PC-9 (cell line): ENCODE measurements at regions not wholly inside any gene's neighbourhood (a gene's known extent, or its start where the extent isn't known, plus 50 kb on each side); places are given as distances from the start of the nearest gene placed in this dataset.

Experiments
- BruUV-seq: library from RNA; stranded (reverse); fragments of 400-500 nt; replicated peaks from 2 replicates; lab custom pipeline; 2021; lab: Mats Ljungman, UMichigan
- CTCF ChIA-PET: fragments of 300-600 bp; sonication (Branson Sonifier 250); formaldehyde crosslinking; loops from one replicate; lab custom pipeline; 2022; ENCODE audit warnings: antibody characterized with exemption; lab: Charles Lee
- POLR2A ChIA-PET: fragments of 300-600 bp; sonication (Branson Sonifier 250); formaldehyde crosslinking; loops from one replicate; lab custom pipeline; 2022; ENCODE audit warnings: antibody characterized with exemption; ENCODE audit not compliant: unreplicated experiment; lab: Charles Lee
- DNase-seq, 2 experiments: peaks; one replicate each; pipeline versions ENCODE4 v3.0.0 to v3.0.0-alpha.2; 2015 to 2022; ENCODE audit warnings: mixed read lengths in 1 of 2
- H2AFZ ChIP-seq: fragments of 200-600 bp; sonication (generic); 2 replicates; pipeline ENCODE4 v1.8.1; 2017; ENCODE audit warnings: antibody characterized with exemption
- H3F3A ChIP-seq: fragments of 200-600 bp; sonication (generic); 2 replicates; pipeline ENCODE4 v1.8.1; 2017; ENCODE audit warnings: antibody characterized with exemption, mild to moderate bottlenecking, low read depth; ENCODE audit not compliant: insufficient read depth
- H3K27ac ChIP-seq: fragments of 200-600 bp; sonication (generic); 2 replicates; pipeline ENCODE4 v1.6.1; 2016; ENCODE audit warnings: mixed run types
- H3K27me3 ChIP-seq: fragments of 200-600 bp; sonication (generic); 2 replicates; pipeline ENCODE4 v1.6.1; 2016; ENCODE audit warnings: low read depth, mixed run types; ENCODE audit not compliant: insufficient read depth
- H3K36me3 ChIP-seq: fragments of 200-600 bp; sonication (generic); 2 replicates; pipeline ENCODE4 v1.6.1; 2016; ENCODE audit warnings: low read depth, mixed run types
- H3K4me1 ChIP-seq: fragments of 200-600 bp; sonication (generic); replicated peaks from 2 replicates; pipeline ENCODE4 v1.6.1; 2016; ENCODE audit warnings: mixed run types; ENCODE audit not compliant: insufficient read depth
- H3K4me2 ChIP-seq: fragments of 200-600 bp; sonication (generic); 2 replicates; pipeline ENCODE4 v1.6.1; 2017; ENCODE audit warnings: mixed run types
- H3K4me3 ChIP-seq: fragments of 200-600 bp; sonication (generic); 2 replicates; pipeline ENCODE4 v1.6.1; 2016; ENCODE audit warnings: mixed run types
- H3K79me2 ChIP-seq: fragments of 200-600 bp; sonication (generic); 2 replicates; pipeline ENCODE4 v1.6.1; 2017; ENCODE audit warnings: low read depth, mixed run types
- H3K9me2 ChIP-seq: fragments of 200-600 bp; sonication (generic); 2 replicates; pipeline ENCODE4 v1.8.1; 2017; ENCODE audit warnings: mild to moderate bottlenecking; ENCODE audit not compliant: insufficient read depth
- H3K9me3 ChIP-seq: fragments of 200-600 bp; sonication (generic); 2 replicates; pipeline ENCODE4 v1.8.1; 2016; ENCODE audit warnings: low read depth; ENCODE audit not compliant: insufficient read depth
- H4K20me1 ChIP-seq: fragments of 200-600 bp; sonication (generic); 2 replicates; pipeline ENCODE4 v1.8.1; 2017; ENCODE audit not compliant: insufficient read depth
- CTCF ChIP-seq: fragments of 200-600 bp; sonication (generic); conservative IDR thresholded peaks from 2 replicates; pipeline ENCODE4 v1.6.1; 2017; ENCODE audit warnings: mixed run types, antibody characterized with exemption, mild to moderate bottlenecking, moderate library complexity
- EZH2 ChIP-seq: fragments of 200-600 bp; sonication (generic); IDR thresholded peaks from 2 replicates; pipeline ENCODE4 v1.8.0; 2017; ENCODE audit warnings: antibody characterized with exemption, low read depth
- intact Hi-C: fragments of 100-400 bp; cut with micrococcal nuclease; formaldehyde crosslinking; loops from one replicate; pipeline ENCODE4 v1.10.0; 2022; ENCODE audit not compliant: unreplicated experiment

- TF ChIP-seq EZH2, result no peak
- TF ChIP-seq CTCF, result no peak
- ChIA-PET CTCF (no interaction called here), POLR2A (no interaction called here)
- Histone ChIP-seq H3K4me1 (no peaks in the 10 kb centered on the region), H3K27me3 (no peaks in the 10 kb centered on the region), H3K4me3 (no peak overlapping the region), H3K9me2 (no peaks in the 10 kb centered on the region), H3K9me3 (no peaks in the 10 kb centered on the region), H3K36me3 (no peaks in the 10 kb centered on the region), H2AFZ (no peak overlapping the region), H3K4me2 (no peak overlapping the region), H3K27ac (no peak overlapping the region), H3K79me2 (no peaks in the 10 kb centered on the region), H3F3A (no peaks in the 10 kb centered on the region), H4K20me1 (no peaks in the 10 kb centered on the region)
- DNase-seq, result no peak
- BruUV-seq, result no TSS peak
- intact Hi-C loops, result no loop called here
Measured at GRCh38 chr18:60686142-60686541, 313.6 kb upstream of the MC4R start.

- no peak for DNase-seq
- Histone ChIP-seq H3K4me1 (no peaks in the 10 kb centered on the region), H3K9me3 (no peaks in the 10 kb centered on the region), H3K4me2 (no peak overlapping the region), H3K27me3 (no peaks in the 10 kb centered on the region), H3K4me3 (no peak overlapping the region), H2AFZ (no peak overlapping the region), H3K79me2 (no peaks in the 10 kb centered on the region), H4K20me1 (no peaks in the 10 kb centered on the region), H3F3A (no peaks in the 10 kb centered on the region), H3K9me2 (no peaks in the 10 kb centered on the region), H3K36me3 (no peaks in the 10 kb centered on the region), H3K27ac (no peak overlapping the region)
- BruUV-seq, result no TSS peak
- TF ChIP-seq CTCF, result no peak
- TF ChIP-seq EZH2, result no peak
- ChIA-PET POLR2A (no interaction called here), CTCF (no interaction called here)
- intact Hi-C loops, result no loop called here
Measured at GRCh38 chr18:60691061-60691460, 318.5 kb upstream of the MC4R start.

- TF ChIP-seq CTCF, result no peak
- no peak for TF ChIP-seq EZH2
Measured at GRCh38 chr18:60693426-60693825, 320.9 kb upstream of the MC4R start.

More at GRCh38 chr18:60693426-60693825, 320.9 kb upstream of the MC4R start:
- Histone ChIP-seq H3K9me2 (no peaks in the 10 kb centered on the region), H3K79me2 (no peaks in the 10 kb centered on the region), H3K4me2 (no peak overlapping the region), H3K4me1 (no peaks in the 10 kb centered on the region), H4K20me1 (no peaks in the 10 kb centered on the region), H3K27ac (no peak overlapping the region), H2AFZ (no peak overlapping the region), H3K4me3 (no peak overlapping the region), H3F3A (no peaks in the 10 kb centered on the region), H3K36me3 (no peaks in the 10 kb centered on the region), H3K9me3 (no peaks in the 10 kb centered on the region), H3K27me3 (no peaks in the 10 kb centered on the region)
- CTCF ChIA-PET, result no interaction called here
- DNase-seq, result no peak
- no TSS peak for BruUV-seq
- POLR2A ChIA-PET, result no interaction called here
- intact Hi-C loops, result no loop called here
